ENCODE measurements at regions not wholly inside any gene's neighbourhood (a gene's known extent, or its start where the extent isn't known, plus 50 kb on each side); places are given as distances from the start of the nearest gene placed in this dataset.

GRCh38 chr14:87203346-87203745 is 789.6 kb downstream of the GALC start:
- H3K36me3 ChIP-seq (ENCODE audit: insufficient read depth, low read length, poor library complexity, severe bottlenecking), result no peaks in the 10 kb centered on the region
- intact Hi-C loops (cut with micrococcal nuclease; ENCODE audit: unreplicated experiment), result no loop called here
- H3K27ac ChIP-seq (ENCODE audit: low read depth, low read length, poor library complexity, severe bottlenecking), result no peak overlapping the region
- H3K27me3 ChIP-seq (replicated peaks; ENCODE audit: insufficient read depth, low read depth, low read length, poor library complexity), result no peaks in the 10 kb centered on the region
- no peak for DNase-seq (ENCODE audit: low spot score)
- ChIA-PET CTCF (no interaction called here), POLR2A (ENCODE audit: low non-redundant PET) (no interaction called here)
- no TSS peak for BruUV-seq (replicated peaks)
- no peak overlapping the region for H3K4me3 ChIP-seq (ENCODE audit: low read depth, low read length, poor library complexity, severe bottlenecking)
- H3K9me3 ChIP-seq (ENCODE audit: low read depth, low read length, poor library complexity, severe bottlenecking), result no peaks in the 10 kb centered on the region
- TF ChIP-seq EZH2 (IDR thresholded peaks at IDR 0.05; ENCODE audit: borderline replicate concordance, low read depth, low read length, poor library complexity, severe bottlenecking), result no peak
- no peak for TF ChIP-seq CTCF (conservative IDR thresholded peaks at IDR 0.05; ENCODE audit: low read depth, low read length)
- H3K4me1 ChIP-seq (ENCODE audit: insufficient read depth, low read length, poor library complexity, severe bottlenecking), result no peaks in the 10 kb centered on the region

GRCh38 chr14:87199381-87199780 is 793.6 kb downstream of the GALC start:
- no peak overlapping the region for H3K4me3 ChIP-seq (ENCODE audit: low read depth, low read length, poor library complexity, severe bottlenecking)
- H3K27me3 ChIP-seq (replicated peaks; ENCODE audit: insufficient read depth, low read depth, low read length, poor library complexity), result no peaks in the 10 kb centered on the region
- no peaks in the 10 kb centered on the region for H3K4me1 ChIP-seq (ENCODE audit: insufficient read depth, low read length, poor library complexity, severe bottlenecking)
- DNase-seq (ENCODE audit: low spot score), result no peak
- no TSS peak for BruUV-seq (replicated peaks)
- ChIA-PET POLR2A (ENCODE audit: low non-redundant PET) (no interaction called here), CTCF (no interaction called here)
- H3K36me3 ChIP-seq (ENCODE audit: insufficient read depth, low read length, poor library complexity, severe bottlenecking), result no peaks in the 10 kb centered on the region
- H3K9me3 ChIP-seq (ENCODE audit: low read depth, low read length, poor library complexity, severe bottlenecking), result no peaks in the 10 kb centered on the region
- no peak overlapping the region for H3K27ac ChIP-seq (ENCODE audit: low read depth, low read length, poor library complexity, severe bottlenecking)
- no peak for TF ChIP-seq CTCF (conservative IDR thresholded peaks at IDR 0.05; ENCODE audit: low read depth, low read length)
- no peak for TF ChIP-seq EZH2 (IDR thresholded peaks at IDR 0.05; ENCODE audit: borderline replicate concordance, low read depth, low read length, poor library complexity, severe bottlenecking)
- intact Hi-C loops (cut with micrococcal nuclease; ENCODE audit: unreplicated experiment), result no loop called here

GRCh38 chr14:87196436-87196835 is 796.5 kb downstream of the GALC start:
- TF ChIP-seq CTCF (conservative IDR thresholded peaks at IDR 0.05; ENCODE audit: low read depth, low read length) (no peak), EZH2 (IDR thresholded peaks at IDR 0.05; ENCODE audit: borderline replicate concordance, low read depth, low read length, poor library complexity, severe bottlenecking) (no peak)
- BruUV-seq (replicated peaks), result no TSS peak
- H3K9me3 ChIP-seq (ENCODE audit: low read depth, low read length, poor library complexity, severe bottlenecking), result no peaks in the 10 kb centered on the region
- CTCF ChIA-PET, result no interaction called here
- POLR2A ChIA-PET (ENCODE audit: low non-redundant PET), result no interaction called here
- no peaks in the 10 kb centered on the region for H3K27me3 ChIP-seq (replicated peaks; ENCODE audit: insufficient read depth, low read depth, low read length, poor library complexity)
- no peaks in the 10 kb centered on the region for H3K36me3 ChIP-seq (ENCODE audit: insufficient read depth, low read length, poor library complexity, severe bottlenecking)
- H3K27ac ChIP-seq (ENCODE audit: low read depth, low read length, poor library complexity, severe bottlenecking), result no peak overlapping the region
- no peaks in the 10 kb centered on the region for H3K4me1 ChIP-seq (ENCODE audit: insufficient read depth, low read length, poor library complexity, severe bottlenecking)
- no peak for DNase-seq (ENCODE audit: low spot score)
- intact Hi-C loops (cut with micrococcal nuclease; ENCODE audit: unreplicated experiment), result no loop called here
- no peak overlapping the region for H3K4me3 ChIP-seq (ENCODE audit: low read depth, low read length, poor library complexity, severe bottlenecking)
